GM13976 (cell line): ENCODE measurements at regions not wholly inside any gene's neighbourhood (a gene's known extent, or its start where the extent isn't known, plus 50 kb on each side); places are given as distances from the start of the nearest gene placed in this dataset.

ENCODE experiments used
- DNase-seq: peaks from one replicate; pipeline ENCODE4 v3.0.0; 2012; ENCODE audit warnings: low spot score
- CTCF ChIP-seq: IDR thresholded peaks from 2 replicates; pipeline ENCODE4 v1.5.1; 2012; ENCODE audit warnings: borderline replicate concordance, mild to moderate bottlenecking; ENCODE audit not compliant: insufficient read depth; ENCODE audit errors: extremely low read depth, missing control alignments, control extremely low read depth
- in situ Hi-C: fragments of 300-500 bp; cut with MboI; formaldehyde crosslinking; loops from one replicate; pipeline ENCODE4 v1.12.0; 2022; ENCODE audit warnings: low sequenced_read_pairs, mixed read lengths, inconsistent platforms; ENCODE audit not compliant: unreplicated experiment

DNA sequence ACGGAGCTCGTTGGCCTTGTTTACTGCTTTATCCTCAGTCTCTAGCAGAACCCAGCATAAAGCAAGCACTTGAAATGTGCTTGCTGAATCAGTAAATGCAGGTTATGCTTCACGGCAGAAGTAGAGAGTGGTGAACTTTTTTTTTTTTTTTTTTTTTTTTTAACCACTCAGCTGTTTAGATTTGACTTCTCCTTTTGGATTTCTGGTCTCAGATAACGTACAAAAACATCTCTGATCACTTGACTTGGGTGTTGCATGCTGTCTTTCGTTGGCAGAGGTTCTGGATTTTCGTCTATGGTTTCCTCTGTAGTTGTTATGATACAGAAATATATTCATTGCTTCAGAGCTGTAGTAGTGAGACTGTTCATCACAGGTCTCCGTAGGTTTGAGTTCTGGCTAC lies 242.5 kb upstream of the HABP2 start:
- DNase-seq, result no peak
- TF ChIP-seq CTCF, result no peak
- in situ Hi-C loops, result no loop called here

DNA sequence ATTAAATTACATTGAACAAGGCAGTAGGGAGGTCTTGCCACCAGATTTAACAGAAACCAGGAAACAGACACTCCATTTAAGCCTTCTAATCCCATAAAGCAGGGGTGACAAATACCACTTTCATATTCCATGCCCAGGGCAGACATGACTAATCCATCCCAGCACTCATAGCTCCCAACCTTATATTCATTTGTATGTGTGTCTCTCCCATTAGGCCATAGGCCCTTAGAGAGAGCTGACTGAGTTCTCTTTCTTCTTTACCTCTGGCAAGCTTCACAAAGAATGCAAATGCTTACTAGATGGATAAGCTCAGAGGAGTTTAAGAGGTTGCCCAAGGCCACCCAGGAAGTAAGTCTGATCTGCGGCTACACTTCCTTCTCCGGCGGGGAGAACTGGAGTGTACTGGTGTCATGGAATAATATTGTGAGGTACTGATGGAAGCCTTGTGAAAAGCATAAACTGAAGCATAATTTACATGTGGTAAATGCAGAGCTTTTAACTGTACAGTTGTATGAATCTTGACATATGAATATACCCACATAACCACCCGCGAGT lies 239.7 kb upstream of the HABP2 start:
- in situ Hi-C loops, result no loop called here
- DNase-seq, result no peak

DNA sequence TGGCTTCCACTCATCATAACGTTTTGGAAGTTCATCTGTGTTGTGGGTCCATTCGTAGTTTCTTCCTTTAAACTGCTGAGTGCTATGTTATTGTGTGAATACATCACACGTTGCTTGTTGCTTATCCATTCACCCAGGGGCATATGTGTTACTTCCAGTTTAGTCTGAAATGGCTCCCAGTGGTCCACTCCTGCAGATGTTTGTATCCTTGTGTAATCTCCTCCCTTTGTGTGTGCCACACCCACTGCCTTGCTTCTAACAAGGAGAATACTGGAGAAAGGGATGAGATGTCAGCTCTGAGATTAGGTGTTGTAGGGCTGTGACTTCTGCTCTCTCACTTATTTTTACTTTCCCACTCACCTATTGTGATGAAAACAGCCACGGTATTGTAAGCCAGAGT lies 239.1 kb upstream of the HABP2 start:
- no peak for TF ChIP-seq CTCF
- no peak for DNase-seq
- in situ Hi-C loops, result no loop called here

More for the DNA sequence above, 239.7 kb upstream of the HABP2 start:
- no peak for TF ChIP-seq CTCF

- in situ Hi-C loops, result no loop called here
- TF ChIP-seq CTCF, result no peak
- no peak for DNase-seq
These were observed 236.3 kb upstream of the HABP2 start for GRCh38 chr10:113316506-113316905.

DNA sequence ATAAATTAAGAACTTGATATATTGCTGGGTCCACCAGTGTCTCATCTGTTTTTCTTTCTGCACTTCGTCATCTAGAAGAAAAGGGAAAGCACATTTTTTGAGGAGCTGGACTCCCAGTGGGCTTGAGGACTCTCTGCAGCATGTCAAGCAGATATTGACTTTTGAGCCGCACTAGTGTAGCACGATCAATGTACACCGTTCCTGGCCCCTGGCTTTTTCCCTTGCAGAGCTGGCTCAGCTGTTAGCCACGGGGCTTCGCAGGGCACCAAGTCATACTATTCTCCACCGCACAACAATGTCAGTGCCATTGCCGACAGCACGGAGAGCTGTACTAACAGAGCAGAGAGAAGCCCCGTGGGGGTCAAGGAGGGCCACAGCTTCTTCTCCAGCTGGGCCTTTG lies 235.4 kb upstream of the HABP2 start:
- in situ Hi-C loops, result no loop called here
- no peak for TF ChIP-seq CTCF
- no peak for DNase-seq

GRCh38 chr10:113319479-113319878 lies 233.4 kb upstream of the HABP2 start:
- in situ Hi-C loops, result no loop called here
- TF ChIP-seq CTCF, result no peak
- no peak for DNase-seq

DNA sequence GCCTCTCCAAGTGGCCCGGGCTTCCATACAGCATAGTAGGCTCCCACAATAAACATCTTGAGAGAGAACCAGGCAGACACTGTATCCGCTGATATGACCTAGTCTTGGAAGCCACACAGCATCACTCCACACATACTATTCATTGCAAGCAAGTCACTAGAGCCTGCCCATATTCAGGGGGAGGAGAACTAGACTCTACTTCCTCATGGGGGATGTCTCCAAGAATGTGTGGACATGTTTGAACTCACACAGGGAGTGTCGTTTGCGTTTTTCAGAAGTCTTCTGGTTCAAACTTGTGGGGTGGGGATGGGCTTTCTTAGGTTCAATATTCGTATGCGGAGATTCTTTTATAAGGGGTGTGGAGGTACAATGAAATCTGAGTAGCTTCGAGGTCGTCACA lies 232.6 kb upstream of the HABP2 start:
- no peak for TF ChIP-seq CTCF
- in situ Hi-C loops, result no loop called here
- no peak for DNase-seq
